NB4 (cell line): ENCODE measurements at regions not wholly inside any gene's neighbourhood (a gene's known extent, or its start where the extent isn't known, plus 50 kb on each side); places are given as distances from the start of the nearest gene placed in this dataset.

ENCODE experiments used
- CTCF ChIP-seq: IDR thresholded peaks from one replicate; pipeline ENCODE4 v1.5.1; 2012; ENCODE audit warnings: low read depth, low read length
- MAX ChIP-seq: IDR thresholded peaks from 2 replicates; pipeline ENCODE4 v1.6.1; 2011; ENCODE audit warnings: low read depth, low read length
- POLR2A ChIP-seq: IDR thresholded peaks from 2 replicates; pipeline ENCODE4 v1.6.1; 2011; ENCODE audit warnings: mild to moderate bottlenecking; ENCODE audit not compliant: insufficient read length; ENCODE audit errors: extremely low read depth

- TF ChIP-seq CTCF (no peak), POLR2A (no peak), MAX (no peak)
Measured at GRCh38 chr12:13452955-13453570, 256.5 kb downstream of the EMP1 start.
